Loucy (cell line): ENCODE measurements at regions not wholly inside any gene's neighbourhood (a gene's known extent, or its start where the extent isn't known, plus 50 kb on each side); places are given as distances from the start of the nearest gene placed in this dataset.
"Not testable (repeated sequence)": the region's sequence is repeated elsewhere in the genome, so short reads cannot be mapped to it uniquely, and the experiment has no call there.

ENCODE experiments used
- H2AFZ ChIP-seq: fragments of 200-600 bp; sonication (generic); 2 replicates; pipeline ENCODE4 v1.6.0; 2016; ENCODE audit warnings: antibody characterized with exemption, mild to moderate bottlenecking, low read length, moderate library complexity
- H3F3A ChIP-seq: fragments of 200-600 bp; 2 replicates; pipeline ENCODE4 v1.6.0; 2016; ENCODE audit warnings: antibody characterized with exemption, low read depth, mild to moderate bottlenecking
- H3K27me3 ChIP-seq: fragments of 200-600 bp; sonication (generic); 2 replicates; pipeline ENCODE4 v1.6.1; 2014; ENCODE audit warnings: low read length, mild to moderate bottlenecking; ENCODE audit not compliant: insufficient read depth, poor library complexity, severe bottlenecking
- H3K36me3 ChIP-seq: fragments of 200-600 bp; sonication (generic); 2 replicates; pipeline ENCODE4 v1.6.1; 2016; ENCODE audit warnings: low read length; ENCODE audit not compliant: insufficient read depth
- H3K4me1 ChIP-seq: fragments of 200-600 bp; sonication (generic); 2 replicates; pipeline ENCODE4 v1.5.1; 2014; ENCODE audit warnings: low read length, mild to moderate bottlenecking; ENCODE audit not compliant: insufficient read depth, poor library complexity, severe bottlenecking
- H3K4me2 ChIP-seq: fragments of 200-600 bp; sonication (generic); 2 replicates; pipeline ENCODE4 v1.6.0; 2014; ENCODE audit warnings: antibody characterized with exemption, low read length, low read depth, mild to moderate bottlenecking; ENCODE audit not compliant: poor library complexity, severe bottlenecking
- H3K4me3 ChIP-seq: fragments of 200-600 bp; sonication (generic); 2 replicates; pipeline ENCODE4 v1.5.1; 2014; ENCODE audit warnings: low read length, mild to moderate bottlenecking, mixed read lengths; ENCODE audit not compliant: poor library complexity, severe bottlenecking
- H3K79me2 ChIP-seq: fragments of 200-600 bp; sonication (generic); 2 replicates; pipeline ENCODE4 v1.6.1; 2014; ENCODE audit warnings: low read length; ENCODE audit not compliant: insufficient read depth
- H3K9ac ChIP-seq: fragments of 200-600 bp; sonication (generic); 2 replicates; pipeline ENCODE4 v1.6.0; 2014; ENCODE audit warnings: mild to moderate bottlenecking, low read depth, low read length, moderate library complexity; ENCODE audit not compliant: poor library complexity, severe bottlenecking
- H3K9me2 ChIP-seq: fragments of 200-600 bp; sonication (generic); replicated peaks from 2 replicates; pipeline ENCODE4 v1.6.1; 2016; ENCODE audit warnings: low read depth, low read length, mixed read lengths
- H3K9me3 ChIP-seq: fragments of 200-600 bp; sonication (generic); 2 replicates; pipeline ENCODE4 v1.6.1; 2014; ENCODE audit warnings: mild to moderate bottlenecking, antibody characterized with exemption, low read length, low read depth; ENCODE audit not compliant: insufficient read depth
- H4K20me1 ChIP-seq: fragments of 200-600 bp; sonication (generic); 2 replicates; pipeline ENCODE4 v1.6.0; 2014; ENCODE audit warnings: antibody characterized with exemption, low read length, mild to moderate bottlenecking; ENCODE audit not compliant: insufficient read depth, poor library complexity, severe bottlenecking
- CTCF ChIP-seq: fragments of 200-600 bp; sonication (generic); conservative IDR thresholded peaks from 2 replicates; pipeline ENCODE4 v1.5.1; 2014; ENCODE audit warnings: mild to moderate bottlenecking, antibody characterized with exemption, low read length
- EZH2phosphoT487 ChIP-seq: fragments of 200-600 bp; IDR thresholded peaks from 2 replicates; pipeline ENCODE4 v1.6.1; 2018; ENCODE audit warnings: antibody characterized with exemption, mild to moderate bottlenecking, moderate library complexity, borderline replicate concordance

GRCh38 chr3:163556813-163557523 lies 1521.3 kb downstream of the SI start:
- Histone ChIP-seq H3K9me3 (no peaks in the 10 kb centered on the region), H2AFZ (no peak overlapping the region), H3K79me2 (no peaks in the 10 kb centered on the region), H3K4me1 (no peaks in the 10 kb centered on the region), H3F3A (no peaks in the 10 kb centered on the region), H4K20me1 (no peaks in the 10 kb centered on the region), H3K36me3 (no peaks in the 10 kb centered on the region), H3K4me2 (no peak overlapping the region), H3K4me3 (no peak overlapping the region), H3K27me3 (no peaks in the 10 kb centered on the region), H3K9ac (no peak overlapping the region), H3K9me2 (no peaks in the 10 kb centered on the region)
- TF ChIP-seq EZH2phosphoT487, result no peak
- TF ChIP-seq CTCF, result no peak

- H3K4me2 ChIP-seq, result no peak overlapping the region
- no peaks in the 10 kb centered on the region for H3K9me3 ChIP-seq
- H3K27me3 ChIP-seq, result no peaks in the 10 kb centered on the region
- H3K9ac ChIP-seq, result no peak overlapping the region
- H2AFZ ChIP-seq, result no peak overlapping the region
- no peak for TF ChIP-seq EZH2phosphoT487
- no peak for TF ChIP-seq CTCF
- H3K79me2 ChIP-seq, result no peaks in the 10 kb centered on the region
- H3F3A ChIP-seq, result no peaks in the 10 kb centered on the region
- H4K20me1 ChIP-seq, result no peaks in the 10 kb centered on the region
- H3K36me3 ChIP-seq, result no peaks in the 10 kb centered on the region
- H3K9me2 ChIP-seq, result no peaks in the 10 kb centered on the region
- no peaks in the 10 kb centered on the region for H3K4me1 ChIP-seq
- H3K4me3 ChIP-seq, result no peak overlapping the region
Observed at GRCh38 chr3:163555918-163556317, 1522.4 kb downstream of the SI start.

- no peak overlapping the region for H3K4me2 ChIP-seq
- TF ChIP-seq CTCF (no peak), EZH2phosphoT487 (no peak)
Observed at GRCh38 chr3:163552659-163552966, 1525.7 kb downstream of the SI start.

GRCh38 chr3:163551915-163552658 lies 1526.2 kb downstream of the SI start:
- not testable (repeated sequence) for H3F3A ChIP-seq, H3K36me3 ChIP-seq, H2AFZ ChIP-seq, H3K4me3 ChIP-seq, H3K27me3 ChIP-seq, H3K4me1 ChIP-seq, H4K20me1 ChIP-seq, H3K9me3 ChIP-seq, H3K79me2 ChIP-seq, H3K4me2 ChIP-seq, H3K9me2 ChIP-seq, H3K9ac ChIP-seq

More at GRCh38 chr3:163552659-163552966, 1525.7 kb downstream of the SI start:
- Histone ChIP-seq H3K9me3 (no peaks in the 10 kb centered on the region), H2AFZ (no peak overlapping the region), H3K4me1 (no peaks in the 10 kb centered on the region), H4K20me1 (no peaks in the 10 kb centered on the region), H3K9me2 (no peaks in the 10 kb centered on the region), H3K27me3 (no peaks in the 10 kb centered on the region), H3K79me2 (no peaks in the 10 kb centered on the region), H3K4me3 (no peak overlapping the region), H3K9ac (no peak overlapping the region), H3K36me3 (no peaks in the 10 kb centered on the region), H3F3A (no peaks in the 10 kb centered on the region)
